PC-3 (cell line): ENCODE measurements at regions not wholly inside any gene's neighbourhood (a gene's known extent, or its start where the extent isn't known, plus 50 kb on each side); places are given as distances from the start of the nearest gene placed in this dataset.
A peak's percentile ranks its signal among the peaks of the same experiment; 100 is the strongest.

ENCODE experiments used
- ATAC-seq: fragments of 200-7000 bp; cut with Tn5 transposase; 2 replicates; pipeline ENCODE4 v1.9.1; 2020; ENCODE audit warnings: mild to moderate bottlenecking, moderate library complexity
- BruUV-seq: library from RNA; stranded (reverse); fragments of 400-500 nt; replicated peaks from 2 replicates; lab custom pipeline; 2021; lab: Mats Ljungman, UMichigan
- CTCF ChIA-PET: fragments of 300-600 bp; sonication (Branson Sonifier 250); formaldehyde crosslinking; loops from one replicate; lab custom pipeline; 2022; ENCODE audit warnings: antibody characterized with exemption; lab: Charles Lee
- POLR2A ChIA-PET: fragments of 300-600 bp; sonication (Branson Sonifier 250); formaldehyde crosslinking; loops from one replicate; lab custom pipeline; 2022; ENCODE audit warnings: antibody characterized with exemption; ENCODE audit not compliant: unreplicated experiment; lab: Charles Lee
- DNase-seq: peaks from one replicate; pipeline ENCODE4 v3.0.0-alpha.2; 2015
- H2AFZ ChIP-seq: fragments of 300-600 bp; sonication (generic); 2 replicates; pipeline ENCODE4 v1.6.0; 2016; ENCODE audit warnings: antibody characterized with exemption, low read length
- H3F3A ChIP-seq: fragments of 300-600 bp; sonication (generic); one replicate; pipeline ENCODE4 v1.6.0; 2017; ENCODE audit warnings: antibody characterized with exemption, low read length, control low read depth, mild to moderate bottlenecking; ENCODE audit not compliant: unreplicated experiment
- H3K27ac ChIP-seq: fragments of 300-600 bp; sonication (generic); 2 replicates; pipeline ENCODE4 v1.5.1; 2016; ENCODE audit warnings: mild to moderate bottlenecking, low read length
- H3K27me3 ChIP-seq: fragments of 300-600 bp; sonication (generic); 2 replicates; pipeline ENCODE4 v1.6.1; 2016; ENCODE audit warnings: low read length, mixed read lengths
- H3K36me3 ChIP-seq: fragments of 300-600 bp; sonication (generic); 2 replicates; pipeline ENCODE4 v1.6.1; 2016; ENCODE audit warnings: low read depth, mixed run types, low read length, mixed read lengths
- H3K4me1 ChIP-seq: fragments of 300-600 bp; sonication (generic); 2 replicates; pipeline ENCODE4 v1.5.1; 2016; ENCODE audit warnings: low read length; ENCODE audit not compliant: insufficient read depth
- H3K4me2 ChIP-seq: fragments of 300-600 bp; sonication (generic); 2 replicates; pipeline ENCODE4 v1.6.0; 2016; ENCODE audit warnings: low read length
- H3K4me3 ChIP-seq: fragments of 300-600 bp; sonication (generic); 2 replicates; pipeline ENCODE4 v1.5.1; 2016; ENCODE audit warnings: mild to moderate bottlenecking, low read length, mixed read lengths
- H3K79me2 ChIP-seq: fragments of 300-600 bp; sonication (generic); 2 replicates; pipeline ENCODE4 v1.6.1; 2017; ENCODE audit warnings: low read length, mixed read lengths
- H3K9ac ChIP-seq: fragments of 300-600 bp; sonication (generic); 2 replicates; pipeline ENCODE4 v1.6.0; 2016; ENCODE audit warnings: mild to moderate bottlenecking, low read length
- H3K9me2 ChIP-seq: fragments of 300-600 bp; sonication (generic); replicated peaks from 2 replicates; pipeline ENCODE4 v1.6.1; 2016; ENCODE audit warnings: mixed run types, low read length, mixed read lengths
- H3K9me3 ChIP-seq: fragments of 300-600 bp; sonication (generic); 2 replicates; pipeline ENCODE4 v1.6.1; 2016; ENCODE audit warnings: low read length, mixed read lengths
- H4K20me1 ChIP-seq: fragments of 300-600 bp; sonication (generic); 2 replicates; pipeline ENCODE4 v1.6.1; 2016; ENCODE audit warnings: low read length, mixed read lengths
- EZH2 ChIP-seq: fragments of 300-600 bp; sonication (generic); IDR thresholded peaks from one replicate; pipeline ENCODE4 v1.6.1; 2017; ENCODE audit warnings: antibody characterized with exemption, mild to moderate bottlenecking, low read length; ENCODE audit not compliant: unreplicated experiment
- EZH2phosphoT487 ChIP-seq: fragments of 300-600 bp; sonication (generic); IDR thresholded peaks from 2 replicates; pipeline ENCODE4 v1.6.1; 2018; ENCODE audit warnings: mild to moderate bottlenecking, antibody characterized with exemption, low read length, borderline replicate concordance
- intact Hi-C: fragments of 100-400 bp; cut with micrococcal nuclease; formaldehyde crosslinking; loops from 2 replicates; pipeline ENCODE4 v1.9.0; 2023
- TF ChIP-seq, protein P1 (sequence below): fragments of 300-600 bp; sonication (generic); conservative IDR thresholded peaks from 2 replicates; pipeline ENCODE4 v1.5.1; 2017; ENCODE audit warnings: antibody characterized with exemption, low read depth, mild to moderate bottlenecking, low read length

DNA sequence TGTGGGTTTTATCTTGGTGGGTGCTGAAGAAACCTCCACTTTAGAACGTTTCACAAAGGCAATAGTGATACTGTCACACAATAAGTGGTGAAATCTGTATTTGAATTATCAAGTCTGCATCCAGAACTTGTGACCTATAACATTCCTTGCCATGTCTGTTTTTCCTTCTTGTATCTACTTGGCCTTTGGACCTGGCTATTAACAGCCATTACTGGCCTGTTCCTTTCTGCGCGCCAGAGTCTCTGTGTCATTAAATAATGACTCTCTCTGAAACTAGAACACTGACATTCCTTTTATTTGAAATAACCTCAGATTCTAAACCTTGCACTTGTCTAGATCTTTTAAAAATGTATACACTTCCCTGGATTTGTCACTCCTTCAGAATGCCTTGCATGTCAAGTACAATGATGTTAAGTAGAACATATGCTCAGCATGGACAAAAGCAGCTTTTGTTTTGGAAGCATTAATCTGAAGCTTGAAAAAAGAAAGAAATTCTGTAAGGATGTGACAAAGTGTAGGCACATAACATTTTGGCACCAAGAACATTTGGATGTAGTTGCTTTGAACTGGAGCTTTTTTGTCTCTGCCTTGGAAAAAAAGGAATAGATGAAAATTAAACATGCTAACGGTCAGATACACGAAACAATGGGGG is 95.5 kb upstream of the RPL10L start:
- Histone ChIP-seq H4K20me1 (no peaks in the 10 kb centered on the region), H3K27me3 (no peaks in the 10 kb centered on the region), H3K4me2 (no peak overlapping the region), H3K4me3 (no peak overlapping the region), H3F3A (no peaks in the 10 kb centered on the region), H2AFZ (no peak overlapping the region), H3K9ac (no peak overlapping the region), H3K9me2 (no peaks in the 10 kb centered on the region), H3K36me3 (no peaks in the 10 kb centered on the region), H3K4me1 (no peaks in the 10 kb centered on the region), H3K27ac (no peak overlapping the region), H3K9me3 (0 out of 2 replicates have a peak, but pooled peaks cover 5% of the 10 kb centered on the region), H3K79me2 (no peaks in the 10 kb centered on the region)
- POLR2A ChIA-PET: no interaction called here
- BruUV-seq: no TSS peak
- intact Hi-C loops: no loop called here
- DNase-seq (no peak), ATAC-seq (no peak)
- TF ChIP-seq EZH2 (no peak), EZH2phosphoT487 (no peak)
- TF ChIP-seq, protein P1, sequence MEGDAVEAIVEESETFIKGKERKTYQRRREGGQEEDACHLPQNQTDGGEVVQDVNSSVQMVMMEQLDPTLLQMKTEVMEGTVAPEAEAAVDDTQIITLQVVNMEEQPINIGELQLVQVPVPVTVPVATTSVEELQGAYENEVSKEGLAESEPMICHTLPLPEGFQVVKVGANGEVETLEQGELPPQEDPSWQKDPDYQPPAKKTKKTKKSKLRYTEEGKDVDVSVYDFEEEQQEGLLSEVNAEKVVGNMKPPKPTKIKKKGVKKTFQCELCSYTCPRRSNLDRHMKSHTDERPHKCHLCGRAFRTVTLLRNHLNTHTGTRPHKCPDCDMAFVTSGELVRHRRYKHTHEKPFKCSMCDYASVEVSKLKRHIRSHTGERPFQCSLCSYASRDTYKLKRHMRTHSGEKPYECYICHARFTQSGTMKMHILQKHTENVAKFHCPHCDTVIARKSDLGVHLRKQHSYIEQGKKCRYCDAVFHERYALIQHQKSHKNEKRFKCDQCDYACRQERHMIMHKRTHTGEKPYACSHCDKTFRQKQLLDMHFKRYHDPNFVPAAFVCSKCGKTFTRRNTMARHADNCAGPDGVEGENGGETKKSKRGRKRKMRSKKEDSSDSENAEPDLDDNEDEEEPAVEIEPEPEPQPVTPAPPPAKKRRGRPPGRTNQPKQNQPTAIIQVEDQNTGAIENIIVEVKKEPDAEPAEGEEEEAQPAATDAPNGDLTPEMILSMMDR: no peak
- CTCF ChIA-PET: interaction anchor here (0.6 kb wide), 1 partner anchor 176 kb away, joined by 3 read pairs; no protein-coding TSS in a partner anchor

DNA sequence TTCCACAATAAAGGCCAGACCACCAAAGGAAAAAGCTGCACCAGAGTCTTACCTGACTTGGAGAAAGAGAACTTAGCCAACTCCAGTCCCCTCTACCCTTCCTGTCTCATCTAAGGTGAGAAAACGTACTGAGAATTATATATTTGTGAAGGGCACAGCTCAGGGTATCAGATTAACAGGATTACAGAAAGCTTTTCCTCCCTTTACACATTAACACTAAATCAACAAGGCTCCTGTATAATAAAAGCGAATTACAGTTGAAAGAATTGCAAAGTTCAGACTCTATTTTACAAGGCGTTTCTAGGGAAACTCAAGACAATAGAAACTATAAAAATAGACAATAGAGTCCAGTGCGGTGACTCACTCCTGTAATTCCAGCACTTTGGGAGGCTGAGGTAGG is 82.7 kb upstream of the RPL10L start:
- no TSS peak for BruUV-seq

DNA sequence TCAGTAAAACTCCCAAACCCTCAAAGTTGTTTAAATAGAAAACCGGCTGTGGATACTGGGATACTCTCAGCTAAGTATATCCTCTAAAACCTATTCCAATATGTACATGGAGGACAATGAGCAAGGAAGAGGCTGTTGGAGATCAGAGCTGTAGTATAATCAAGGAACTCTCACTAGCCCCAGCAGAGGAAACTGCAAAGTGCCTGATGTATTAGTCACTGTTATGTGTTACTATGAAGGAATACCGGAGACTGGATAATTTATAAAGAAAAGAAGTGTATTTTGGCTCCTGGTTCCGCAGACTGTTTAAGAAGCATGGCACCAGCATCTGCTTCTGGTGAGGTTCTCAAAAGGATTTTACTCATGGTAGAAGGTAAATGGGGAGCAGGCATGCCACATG is 65.6 kb upstream of the RPL10L start:
- CTCF ChIA-PET: no interaction called here
- POLR2A ChIA-PET: no interaction called here

More for the DNA sequence above, 82.7 kb upstream of the RPL10L start:
- Histone ChIP-seq H3K9ac (no peak overlapping the region), H3K27me3 (no peaks in the 10 kb centered on the region), H3K27ac (no peak overlapping the region), H3K9me2 (no peaks in the 10 kb centered on the region), H3K9me3 (0 out of 2 replicates have a peak, but pooled peaks cover 5% of the 10 kb centered on the region), H3K4me2 (no peak overlapping the region), H3K4me1 (no peaks in the 10 kb centered on the region), H2AFZ (no peak overlapping the region), H3K4me3 (no peak overlapping the region), H3K79me2 (no peaks in the 10 kb centered on the region), H4K20me1 (no peaks in the 10 kb centered on the region), H3F3A (no peaks in the 10 kb centered on the region), H3K36me3 (no peaks in the 10 kb centered on the region)
- TF ChIP-seq, protein P1: no peak
- no peak for TF ChIP-seq EZH2phosphoT487
- no peak for TF ChIP-seq EZH2
- ChIA-PET POLR2A (no interaction called here), CTCF (no interaction called here)
- ATAC-seq (no peak), DNase-seq (peak; percentile 11)
- intact Hi-C loops: no loop called here

More for the DNA sequence above, 65.6 kb upstream of the RPL10L start:
- ATAC-seq (peak; percentile 37; the same call in 1 of the 2 replicates), DNase-seq (peak; percentile 8)
- no peak overlapping the region for H3K4me3 ChIP-seq
- H3K27me3 ChIP-seq: no peaks in the 10 kb centered on the region
- no peaks in the 10 kb centered on the region for H4K20me1 ChIP-seq
- TF ChIP-seq EZH2: no peak
- TF ChIP-seq EZH2phosphoT487: no peak
- TF ChIP-seq, protein P1: no peak
- intact Hi-C loops: no loop called here
- H3F3A ChIP-seq: no peaks in the 10 kb centered on the region
- no peak overlapping the region for H3K9ac ChIP-seq
- H3K9me2 ChIP-seq: no peaks in the 10 kb centered on the region
- BruUV-seq: no TSS peak
- H3K27ac ChIP-seq: no peak overlapping the region
- H2AFZ ChIP-seq: 0 out of 2 replicates have a peak overlapping the region, but pooled peaks have one; percentile 21
- H3K9me3 ChIP-seq: no peaks in the 10 kb centered on the region
- no peaks in the 10 kb centered on the region for H3K4me1 ChIP-seq
- no peak overlapping the region for H3K4me2 ChIP-seq
- no peaks in the 10 kb centered on the region for H3K79me2 ChIP-seq
- H3K36me3 ChIP-seq: no peaks in the 10 kb centered on the region
